BLaER1 (cell line): ENCODE measurements at regions not wholly inside any gene's neighbourhood (a gene's known extent, or its start where the extent isn't known, plus 50 kb on each side); places are given as distances from the start of the nearest gene placed in this dataset.
A peak's percentile ranks its signal among the peaks of the same experiment; 100 is the strongest.

ENCODE experiments used
- H3K27ac ChIP-seq: shearing (Covaris generic); formaldehyde crosslinking; 2 replicates; pipeline ENCODE4 v1.8.1; 2022
- H3K27me3 ChIP-seq: shearing (Covaris generic); formaldehyde crosslinking; 2 replicates; pipeline ENCODE4 v1.8.1; 2022
- H3K36me3 ChIP-seq: shearing (Covaris generic); formaldehyde crosslinking; 2 replicates; pipeline ENCODE4 v1.8.1; 2022
- H3K4me1 ChIP-seq: shearing (Covaris generic); formaldehyde crosslinking; 2 replicates; pipeline ENCODE4 v1.8.1; 2022
- H3K4me2 ChIP-seq: shearing (Covaris generic); formaldehyde crosslinking; 2 replicates; pipeline ENCODE4 v1.8.1; 2022
- H3K4me3 ChIP-seq: shearing (Covaris generic); formaldehyde crosslinking; 2 replicates; pipeline ENCODE4 v1.8.1; 2022
- H3K9ac ChIP-seq: shearing (Covaris generic); formaldehyde crosslinking; 2 replicates; pipeline ENCODE4 v1.8.1; 2022
- H3K9me3 ChIP-seq: shearing (Covaris generic); formaldehyde crosslinking; 2 replicates; pipeline ENCODE4 v1.8.1; 2022
- H4K20me1 ChIP-seq: shearing (Covaris generic); formaldehyde crosslinking; 2 replicates; pipeline ENCODE4 v1.8.1; 2022
- Cebpa-rat ChIP-seq: shearing (Covaris generic); IDR thresholded peaks from 2 replicates; pipeline ENCODE4 v1.8.1; 2022

DNA sequence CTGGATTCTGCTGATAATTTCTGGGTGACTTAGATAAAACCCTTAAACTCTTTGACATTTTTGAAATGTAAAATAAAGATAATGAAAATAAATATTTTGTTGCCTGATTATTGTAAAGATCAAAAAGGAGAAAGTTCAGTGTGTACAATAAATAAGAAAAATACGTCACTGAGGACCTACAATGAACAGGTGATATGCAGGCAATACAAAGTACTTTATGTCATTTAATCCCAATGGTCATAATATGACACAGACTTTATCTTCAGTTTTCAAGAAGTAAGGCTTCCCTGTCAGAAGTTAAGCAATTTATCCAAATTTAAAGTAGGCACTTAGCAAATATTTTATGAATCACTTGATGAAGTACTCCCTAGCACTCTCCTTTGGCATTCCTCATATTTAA lies 532.8 kb downstream of the GBA3 start:
- H3K36me3 ChIP-seq, result no peaks in the 10 kb centered on the region
- H3K27ac ChIP-seq, result no peak overlapping the region
- no peaks in the 10 kb centered on the region for H3K27me3 ChIP-seq
- no peaks in the 10 kb centered on the region for H3K9me3 ChIP-seq
- no peak overlapping the region for H3K4me3 ChIP-seq
- no peak overlapping the region for H3K4me2 ChIP-seq
- H3K4me1 ChIP-seq, result no peaks in the 10 kb centered on the region
- no peak for TF ChIP-seq Cebpa-rat
- no peak overlapping the region for H3K9ac ChIP-seq
- no peaks in the 10 kb centered on the region for H4K20me1 ChIP-seq

DNA sequence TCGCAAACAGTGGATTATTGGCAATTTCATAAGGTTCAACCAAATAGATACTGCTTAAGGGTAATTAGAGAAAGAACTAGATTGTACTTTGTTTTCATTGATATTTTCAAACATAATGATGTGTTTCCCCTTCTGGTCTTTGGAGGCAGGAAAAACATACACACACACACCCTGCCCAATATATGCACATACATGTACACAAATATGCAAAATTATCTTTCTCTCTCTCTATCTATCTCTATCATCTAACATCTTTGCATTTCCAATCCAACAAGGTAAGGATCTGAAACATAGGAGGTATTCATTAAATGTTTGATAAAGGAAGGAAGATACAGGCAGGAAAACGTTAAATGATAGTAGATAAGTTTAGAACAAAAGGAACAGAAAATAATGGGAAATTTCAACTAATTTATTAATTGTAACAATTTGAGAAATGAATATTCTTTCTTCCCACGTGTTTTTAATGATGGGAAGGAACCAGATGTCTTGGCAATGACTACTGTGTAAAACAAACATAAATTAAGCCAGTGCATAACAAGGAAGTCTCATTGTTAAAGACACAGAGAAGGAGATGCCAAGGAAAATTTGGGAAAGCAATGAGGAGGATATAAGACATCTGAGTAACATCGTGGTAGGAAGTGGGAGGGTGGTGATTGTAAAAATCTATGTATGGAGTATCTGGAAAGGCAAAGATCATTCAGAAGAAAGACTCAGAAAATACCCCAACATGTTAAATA lies 532.1 kb downstream of the GBA3 start:
- Histone ChIP-seq H3K4me1 (no peaks in the 10 kb centered on the region), H3K9me3 (no peaks in the 10 kb centered on the region), H3K27ac (no peak overlapping the region), H3K36me3 (no peaks in the 10 kb centered on the region), H3K9ac (no peak overlapping the region), H4K20me1 (no peaks in the 10 kb centered on the region), H3K27me3 (no peaks in the 10 kb centered on the region), H3K4me3 (no peak overlapping the region), H3K4me2 (no peak overlapping the region)
- TF ChIP-seq Cebpa-rat, result no peak

DNA sequence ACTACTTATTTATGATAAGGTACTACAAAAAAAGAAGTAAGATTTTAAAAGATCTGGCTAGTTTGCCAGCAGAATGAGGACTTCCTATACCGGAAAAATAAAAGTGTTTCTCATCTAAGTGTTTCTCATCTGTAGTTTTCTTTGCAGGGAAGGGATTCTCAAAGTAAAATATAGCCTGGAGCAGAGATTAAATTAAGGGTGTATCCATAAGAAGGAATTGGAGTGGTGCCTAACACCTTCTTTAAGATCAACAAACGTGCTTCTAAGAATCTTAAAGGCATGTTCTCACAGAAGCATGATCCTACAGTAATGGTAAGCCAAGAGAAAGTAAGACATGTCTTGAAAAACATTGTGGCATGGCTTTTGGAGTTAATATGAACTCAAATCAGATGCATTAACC lies 528.2 kb downstream of the GBA3 start:
- no peak overlapping the region for H3K4me3 ChIP-seq
- no peaks in the 10 kb centered on the region for H3K9me3 ChIP-seq
- H3K4me2 ChIP-seq, result no peak overlapping the region
- H4K20me1 ChIP-seq, result no peaks in the 10 kb centered on the region
- TF ChIP-seq Cebpa-rat, result no peak
- H3K27me3 ChIP-seq, result no peaks in the 10 kb centered on the region
- H3K27ac ChIP-seq, result no peak overlapping the region
- no peaks in the 10 kb centered on the region for H3K4me1 ChIP-seq
- H3K9ac ChIP-seq, result no peak overlapping the region
- H3K36me3 ChIP-seq, result no peaks in the 10 kb centered on the region

DNA sequence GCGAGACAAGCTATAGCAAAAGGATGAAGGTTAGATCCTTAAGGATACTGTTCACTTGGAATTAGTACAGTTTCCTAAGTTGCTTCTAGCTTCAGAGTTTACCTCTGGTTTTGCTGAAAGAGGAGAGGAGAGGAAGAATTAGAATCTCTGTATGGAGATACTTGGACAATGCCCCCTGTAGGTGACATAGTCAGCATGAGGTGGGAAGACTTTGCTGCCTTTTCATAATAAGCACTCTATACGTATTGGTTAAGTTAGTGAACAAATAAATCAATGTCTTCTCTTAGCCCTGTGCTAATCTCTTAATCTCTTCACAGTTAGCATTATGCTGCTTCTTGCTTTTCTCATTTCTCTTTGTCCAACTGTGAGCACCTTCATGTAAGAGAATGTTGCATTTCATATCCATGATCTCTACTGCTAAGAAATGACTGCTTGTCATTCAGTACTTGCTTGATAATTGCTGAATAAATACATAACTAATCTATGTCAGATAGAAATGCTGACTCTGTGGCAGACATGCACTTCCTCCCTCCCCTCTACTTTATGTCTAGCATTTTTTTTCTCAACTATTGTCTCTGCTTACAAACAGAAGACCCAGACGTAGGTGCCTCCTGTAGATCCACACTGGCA lies 527.2 kb downstream of the GBA3 start:
- H3K9me3 ChIP-seq, result no peaks in the 10 kb centered on the region
- TF ChIP-seq Cebpa-rat, result no peak
- H3K36me3 ChIP-seq, result no peaks in the 10 kb centered on the region
- no peak overlapping the region for H3K27ac ChIP-seq
- no peak overlapping the region for H3K9ac ChIP-seq
- H3K4me1 ChIP-seq, result no peaks in the 10 kb centered on the region
- no peaks in the 10 kb centered on the region for H4K20me1 ChIP-seq
- no peak overlapping the region for H3K4me2 ChIP-seq
- no peaks in the 10 kb centered on the region for H3K27me3 ChIP-seq
- no peak overlapping the region for H3K4me3 ChIP-seq

DNA sequence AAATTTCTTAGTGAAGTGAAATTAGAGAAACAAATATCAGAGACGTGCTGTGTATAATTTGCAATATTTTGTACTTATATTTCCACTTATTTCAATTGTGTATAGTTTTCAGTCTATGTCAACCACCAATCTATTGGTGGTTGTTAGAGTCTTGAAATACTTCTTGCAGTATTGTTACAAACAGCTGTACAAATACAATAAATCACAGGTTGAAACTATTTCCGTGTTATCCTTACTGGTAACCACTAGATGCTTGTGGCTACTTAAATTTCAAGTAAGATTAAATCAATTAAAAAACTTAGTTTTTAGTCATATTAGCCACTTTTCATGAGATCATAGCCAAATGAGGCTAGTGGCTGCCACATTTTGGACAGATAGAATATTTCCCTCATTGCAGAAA lies 520.5 kb downstream of the GBA3 start:
- Histone ChIP-seq H3K4me2 (no peak overlapping the region), H4K20me1 (no peaks in the 10 kb centered on the region), H3K27ac (no peak overlapping the region), H3K4me3 (no peak overlapping the region), H3K27me3 (no peaks in the 10 kb centered on the region), H3K4me1 (no peaks in the 10 kb centered on the region), H3K36me3 (no peaks in the 10 kb centered on the region), H3K9ac (no peak overlapping the region), H3K9me3 (no peaks in the 10 kb centered on the region)
- TF ChIP-seq Cebpa-rat, result no peak

DNA sequence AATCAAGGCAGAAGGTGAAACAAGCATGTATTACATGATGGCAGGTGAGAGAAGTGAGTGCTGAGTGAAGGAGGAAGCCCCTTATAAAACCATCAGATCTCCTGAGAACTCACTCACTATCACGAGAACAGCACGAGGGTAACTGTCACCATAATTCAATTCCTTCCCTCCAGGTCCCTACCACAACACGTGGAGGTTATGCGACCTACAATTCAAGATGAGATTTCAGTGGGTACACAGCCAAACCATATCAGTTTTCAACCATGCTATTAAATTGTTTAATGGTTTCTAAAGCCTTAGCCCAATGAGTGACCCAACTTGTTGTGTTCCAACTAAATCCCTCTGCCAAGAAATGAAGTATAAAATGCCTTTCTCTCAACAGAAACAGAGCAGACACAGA lies 519.8 kb downstream of the GBA3 start:
- Histone ChIP-seq H3K27ac (no peak overlapping the region), H4K20me1 (no peaks in the 10 kb centered on the region), H3K27me3 (no peaks in the 10 kb centered on the region), H3K4me2 (no peak overlapping the region), H3K4me3 (no peak overlapping the region), H3K4me1 (no peaks in the 10 kb centered on the region), H3K9ac (no peak overlapping the region), H3K9me3 (peaks cover 5% of the 10 kb centered on the region), H3K36me3 (no peaks in the 10 kb centered on the region)
- TF ChIP-seq Cebpa-rat, result no peak

DNA sequence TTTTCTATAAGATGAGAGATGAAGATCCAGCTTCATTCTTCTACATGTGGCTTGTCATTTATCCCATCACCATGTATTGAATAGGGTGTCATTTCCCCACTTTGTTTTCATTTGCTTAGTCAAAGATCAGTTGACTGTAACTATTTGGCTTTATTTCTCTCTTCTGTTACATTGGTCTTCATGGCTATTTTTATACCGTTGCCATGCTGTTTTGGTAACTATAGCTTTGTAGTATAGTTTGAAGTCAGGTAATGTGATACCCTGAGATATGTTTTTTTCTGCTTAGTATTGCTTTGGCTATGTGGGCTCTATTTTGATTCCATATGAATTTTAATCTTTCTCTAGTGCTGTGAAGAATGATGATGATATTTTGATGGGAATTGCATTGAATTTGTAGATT lies 514.3 kb downstream of the GBA3 start:
- no peaks in the 10 kb centered on the region for H3K36me3 ChIP-seq
- TF ChIP-seq Cebpa-rat, result no peak
- peaks cover 12% of the 10 kb centered on the region for H3K9me3 ChIP-seq
- no peaks in the 10 kb centered on the region for H3K27me3 ChIP-seq
- H3K27ac ChIP-seq, result no peak overlapping the region
- no peak overlapping the region for H3K4me3 ChIP-seq
- H3K4me2 ChIP-seq, result no peak overlapping the region
- no peaks in the 10 kb centered on the region for H4K20me1 ChIP-seq
- H3K4me1 ChIP-seq, result no peaks in the 10 kb centered on the region
- H3K9ac ChIP-seq, result no peak overlapping the region

DNA sequence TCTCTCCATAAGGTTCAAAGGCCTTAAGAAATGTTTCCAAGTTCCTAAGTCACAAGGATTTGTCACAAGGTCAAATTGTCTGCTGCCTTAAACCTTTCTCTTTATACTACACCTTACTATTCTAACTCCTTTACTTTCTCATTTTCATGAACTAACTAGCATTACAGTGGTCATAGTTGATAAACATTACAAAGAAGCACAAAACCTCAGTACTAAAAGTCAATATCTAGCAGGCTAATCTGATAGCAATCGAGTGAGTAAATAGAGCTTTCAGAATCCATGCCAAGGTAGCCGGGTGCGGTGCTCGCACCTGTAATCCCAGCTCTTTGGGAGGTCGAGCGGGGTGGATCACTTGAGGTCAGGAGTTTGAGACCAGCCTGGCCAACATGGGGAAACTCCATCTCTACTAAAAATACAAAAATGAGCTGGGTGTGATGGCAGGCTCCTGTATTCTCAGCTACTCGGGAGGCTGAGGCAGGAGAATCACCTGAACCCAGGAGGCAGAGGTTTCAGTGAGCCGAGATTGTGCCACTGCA lies 510.0 kb downstream of the GBA3 start:
- no peaks in the 10 kb centered on the region for H3K36me3 ChIP-seq
- no peak overlapping the region for H3K4me3 ChIP-seq
- H4K20me1 ChIP-seq, result no peaks in the 10 kb centered on the region
- H3K9me3 ChIP-seq, result peaks cover 9% of the 10 kb centered on the region
- H3K27ac ChIP-seq, result no peak overlapping the region
- H3K27me3 ChIP-seq, result no peaks in the 10 kb centered on the region
- peaks cover 10% of the 10 kb centered on the region for H3K4me1 ChIP-seq
- no peak overlapping the region for H3K9ac ChIP-seq
- no peak overlapping the region for H3K4me2 ChIP-seq
- TF ChIP-seq Cebpa-rat, result no peak

DNA sequence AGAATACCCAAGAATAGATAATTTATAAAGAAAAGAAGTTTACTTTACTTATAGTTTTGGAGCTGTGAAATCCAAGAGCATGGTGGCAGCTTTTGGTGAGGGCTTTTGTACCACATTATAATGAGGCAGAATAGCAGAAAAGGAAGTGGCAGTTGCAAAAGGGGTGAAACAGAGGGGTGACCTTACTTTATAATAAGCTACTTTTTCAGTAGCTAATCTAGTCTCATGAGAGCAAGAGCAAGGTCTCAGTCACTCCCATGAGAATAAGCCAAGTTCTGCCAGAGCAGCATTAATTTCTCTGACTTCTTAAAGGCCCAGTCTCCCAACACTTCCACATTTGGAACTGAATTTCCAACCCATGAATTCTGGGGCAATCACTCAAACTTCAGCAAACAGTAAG lies 502.0 kb downstream of the GBA3 start:
- Histone ChIP-seq H3K9ac (no peak overlapping the region), H3K4me3 (no peak overlapping the region), H3K36me3 (no peaks in the 10 kb centered on the region), H3K4me2 (peak overlapping the region; percentile 61), H3K4me1 (peaks cover 28% of the 10 kb centered on the region), H4K20me1 (no peaks in the 10 kb centered on the region), H3K27ac (no peak overlapping the region), H3K9me3 (peaks cover 14% of the 10 kb centered on the region), H3K27me3 (no peaks in the 10 kb centered on the region)
- no peak for TF ChIP-seq Cebpa-rat

DNA sequence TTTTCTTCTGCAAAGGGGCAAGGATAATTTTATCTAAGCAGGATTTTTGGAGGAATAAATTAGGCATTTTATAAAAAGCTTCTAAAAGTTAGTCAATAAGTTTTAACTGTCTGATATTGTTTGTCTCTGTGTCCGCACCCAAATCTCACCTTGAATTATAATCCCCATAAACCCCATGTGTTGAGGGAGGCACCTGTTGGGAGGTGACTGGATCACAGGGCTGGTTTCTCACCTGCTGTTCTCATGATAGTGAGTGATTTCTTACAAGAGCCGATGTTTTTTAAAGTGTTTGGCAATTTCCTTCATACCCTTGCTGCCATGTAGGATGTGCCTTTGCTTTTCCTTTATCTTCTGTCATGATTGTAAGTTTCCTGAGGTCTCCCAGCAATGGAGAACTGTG lies 481.4 kb downstream of the GBA3 start:
- no peaks in the 10 kb centered on the region for H3K27me3 ChIP-seq
- no peak for TF ChIP-seq Cebpa-rat
- no peaks in the 10 kb centered on the region for H3K4me1 ChIP-seq
- no peak overlapping the region for H3K27ac ChIP-seq
- no peak overlapping the region for H3K4me3 ChIP-seq
- no peaks in the 10 kb centered on the region for H4K20me1 ChIP-seq
- H3K9ac ChIP-seq, result no peak overlapping the region
- H3K4me2 ChIP-seq, result no peak overlapping the region
- H3K36me3 ChIP-seq, result no peaks in the 10 kb centered on the region
- peaks cover 8% of the 10 kb centered on the region; the same call in 1 of the 2 replicates for H3K9me3 ChIP-seq
